GM12891 (cell line): ENCODE measurements at regions not wholly inside any gene's neighbourhood (a gene's known extent, or its start where the extent isn't known, plus 50 kb on each side); places are given as distances from the start of the nearest gene placed in this dataset.
"Not testable (repeated sequence)": the region's sequence is repeated elsewhere in the genome, so short reads cannot be mapped to it uniquely, and the experiment has no call there.

Experiments used
- POLR2A ChIP-seq: IDR thresholded peaks from 2 replicates; pipeline ENCODE4 v1.6.1; 2011; ENCODE audit warnings: low read depth, low read length, control low read depth
- POLR2AphosphoS5 ChIP-seq: IDR thresholded peaks from 2 replicates; pipeline ENCODE4 v1.6.1; 2011; ENCODE audit warnings: low read depth, low read length, control low read depth
- POU2F2 ChIP-seq: IDR thresholded peaks from 2 replicates; pipeline ENCODE4 v1.6.1; 2011; ENCODE audit warnings: low read depth, mild to moderate bottlenecking, control low read depth, low read length, moderate library complexity
- SPI1 ChIP-seq: IDR thresholded peaks from 2 replicates; pipeline ENCODE4 v1.6.1; 2011; ENCODE audit warnings: low read depth, low read length, control low read depth
- TAF1 ChIP-seq: IDR thresholded peaks from 2 replicates; pipeline ENCODE4 v1.6.1; 2011; ENCODE audit warnings: low read depth, low read length, control low read depth

GRCh38 chr9:85458114-85458864, 283.5 kb downstream of the AGTPBP1 start:
- not testable (repeated sequence) for TF ChIP-seq POLR2AphosphoS5, POLR2A, TAF1, SPI1, POU2F2
